ENCODE measurements at regions not wholly inside any gene's neighbourhood (a gene's known extent, or its start where the extent isn't known, plus 50 kb on each side); places are given as distances from the start of the nearest gene placed in this dataset.

- Histone ChIP-seq H3K27me3 (no peaks in the 10 kb centered on the region), H3K4me1 (no peaks in the 10 kb centered on the region), H3K4me3 (no peak overlapping the region), H3K36me3 (no peaks in the 10 kb centered on the region), H3K9me3 (no peaks in the 10 kb centered on the region), H3K27ac (no peak overlapping the region)
- 90 to 92% methylated on average over 14 of the region's 14 CpGs for WGBS, 2 donors
- intact Hi-C loops (cut with DNase I), result no loop called here
- TF ChIP-seq POLR2A (IDR thresholded peaks at IDR 0.05) (no peak), CTCF (IDR thresholded peaks at IDR 0.05) (no peak)
- no peak for DNase-seq
Observed at GRCh38 chr13:58528351-58528750, 896.8 kb downstream of the PCDH17 start.

- Histone ChIP-seq H3K36me3 (no peaks in the 10 kb centered on the region), H3K4me3 (no peak overlapping the region), H3K4me1 (no peaks in the 10 kb centered on the region), H3K27ac (no peak overlapping the region), H3K27me3 (no peaks in the 10 kb centered on the region), H3K9me3 (peaks cover 0 to 2% (median 0%) of the 10 kb centered on the region in 4 donors)
- 66 to 81% methylated on average over 4 of the region's 4 CpGs for WGBS, 2 donors
- intact Hi-C loops (cut with DNase I), result no loop called here
- DNase-seq, result no peak
- no peak for TF ChIP-seq POLR2A (IDR thresholded peaks at IDR 0.05)
- TF ChIP-seq POLR2AphosphoS5 (IDR thresholded peaks at IDR 0.05), result no peak
- TF ChIP-seq EP300 (IDR thresholded peaks at IDR 0.05), result no peak
- TF ChIP-seq CTCF (IDR thresholded peaks at IDR 0.05), result no peak
Observed at GRCh38 chr13:58531614-58532013, 900.1 kb downstream of the PCDH17 start.

GRCh38 chr13:58542530-58542929 lies 911.0 kb downstream of the PCDH17 start:
- H3K9me3 ChIP-seq, result peaks cover 0 to 8% (median 0%) of the 10 kb centered on the region in 4 donors
- H3K36me3 ChIP-seq, result no peaks in the 10 kb centered on the region
- TF ChIP-seq CTCF (IDR thresholded peaks at IDR 0.05) (no peak), POLR2AphosphoS5 (IDR thresholded peaks at IDR 0.05) (no peak), EP300 (IDR thresholded peaks at IDR 0.05) (no peak), POLR2A (IDR thresholded peaks at IDR 0.05) (no peak)
- no peak overlapping the region for H3K4me3 ChIP-seq
- no peaks in the 10 kb centered on the region for H3K4me1 ChIP-seq
- intact Hi-C loops (cut with DNase I), result no loop called here
- H3K27ac ChIP-seq, result no peak overlapping the region
- no peaks in the 10 kb centered on the region for H3K27me3 ChIP-seq
- DNase-seq, result no peak

GRCh38 chr13:58547419-58547818 lies 915.9 kb downstream of the PCDH17 start:
- Histone ChIP-seq H3K27me3 (no peaks in the 10 kb centered on the region), H3K4me1 (no peaks in the 10 kb centered on the region), H3K4me3 (no peak overlapping the region), H3K9me3 (no peaks in the 10 kb centered on the region), H3K36me3 (no peaks in the 10 kb centered on the region), H3K27ac (no peak overlapping the region)
- WGBS, 2 donors, result 44 to 59% methylated on average over 1 of the region's 1 CpG
- intact Hi-C loops (cut with DNase I), result no loop called here
- no peak for DNase-seq
- TF ChIP-seq CTCF (IDR thresholded peaks at IDR 0.05), result no peak

- Histone ChIP-seq H3K4me3 (no peak overlapping the region), H3K36me3 (no peaks in the 10 kb centered on the region), H3K9me3 (no peaks in the 10 kb centered on the region), H3K27ac (no peak overlapping the region), H3K27me3 (no peaks in the 10 kb centered on the region), H3K4me1 (no peaks in the 10 kb centered on the region)
- TF ChIP-seq EP300 (IDR thresholded peaks at IDR 0.05) (no peak), POLR2AphosphoS5 (IDR thresholded peaks at IDR 0.05) (no peak), CTCF (IDR thresholded peaks at IDR 0.05) (no peak), POLR2A (IDR thresholded peaks at IDR 0.05) (no peak)
- 44 to 59% methylated on average over 3 of the region's 3 CpGs for WGBS, 2 donors
- DNase-seq, result no peak
- intact Hi-C loops (cut with DNase I), result no loop called here
Observed at GRCh38 chr13:58566176-58566575, 934.6 kb downstream of the PCDH17 start.

All from sigmoid colon (tissue), 6 donors.